ENCODE measurements at regions not wholly inside any gene's neighbourhood (a gene's known extent, or its start where the extent isn't known, plus 50 kb on each side); places are given as distances from the start of the nearest gene placed in this dataset.

GRCh38 chr5:5667136-5667554 is 244.7 kb downstream of the ICE1 start:
- no peak for TF ChIP-seq CTCF (conservative IDR thresholded peaks at IDR 0.05; ENCODE audit: low read depth, low read length)
- no peak for TF ChIP-seq EZH2 (IDR thresholded peaks at IDR 0.05; ENCODE audit: low read length, unreplicated experiment)
- TF ChIP-seq EZH2phosphoT487 (IDR thresholded peaks at IDR 0.05; ENCODE audit: borderline replicate concordance, low read length): no peak

All from PC-3 (cell line).